ENCODE measurements at regions not wholly inside any gene's neighbourhood (a gene's known extent, or its start where the extent isn't known, plus 50 kb on each side); places are given as distances from the start of the nearest gene placed in this dataset.
"Not testable (repeated sequence)": the region's sequence is repeated elsewhere in the genome, so short reads cannot be mapped to it uniquely, and the experiment has no call there.

DNA sequence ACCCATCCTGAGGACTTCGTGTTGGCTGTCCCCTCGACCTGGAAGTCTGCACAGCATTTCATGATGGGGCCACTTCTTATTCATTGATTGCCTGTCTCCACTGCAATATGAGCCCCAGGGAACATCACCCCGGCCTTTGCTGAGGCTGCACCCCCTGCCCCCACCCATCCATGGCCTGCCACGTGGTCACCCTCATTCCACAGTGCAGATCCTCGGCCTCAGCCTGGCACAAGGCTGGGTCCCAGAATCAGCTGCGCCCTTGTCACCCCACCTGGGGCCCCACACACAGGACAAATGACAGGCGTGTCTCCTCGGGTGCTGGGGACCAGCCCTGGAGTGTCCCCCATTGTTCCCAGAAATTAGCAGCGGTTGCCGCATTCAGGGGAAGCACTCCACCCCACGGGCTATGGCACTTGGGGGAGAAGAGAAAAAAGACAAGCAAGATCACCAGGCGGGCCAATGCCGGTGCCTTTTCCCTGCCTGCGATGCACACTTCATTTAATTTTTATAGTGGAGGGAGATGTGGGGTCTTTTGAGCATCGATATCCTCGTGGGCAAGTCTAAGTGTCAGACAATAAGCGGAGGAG, 157.4 kb downstream of the INHBB start:
- no peak for DNase-seq

DNA sequence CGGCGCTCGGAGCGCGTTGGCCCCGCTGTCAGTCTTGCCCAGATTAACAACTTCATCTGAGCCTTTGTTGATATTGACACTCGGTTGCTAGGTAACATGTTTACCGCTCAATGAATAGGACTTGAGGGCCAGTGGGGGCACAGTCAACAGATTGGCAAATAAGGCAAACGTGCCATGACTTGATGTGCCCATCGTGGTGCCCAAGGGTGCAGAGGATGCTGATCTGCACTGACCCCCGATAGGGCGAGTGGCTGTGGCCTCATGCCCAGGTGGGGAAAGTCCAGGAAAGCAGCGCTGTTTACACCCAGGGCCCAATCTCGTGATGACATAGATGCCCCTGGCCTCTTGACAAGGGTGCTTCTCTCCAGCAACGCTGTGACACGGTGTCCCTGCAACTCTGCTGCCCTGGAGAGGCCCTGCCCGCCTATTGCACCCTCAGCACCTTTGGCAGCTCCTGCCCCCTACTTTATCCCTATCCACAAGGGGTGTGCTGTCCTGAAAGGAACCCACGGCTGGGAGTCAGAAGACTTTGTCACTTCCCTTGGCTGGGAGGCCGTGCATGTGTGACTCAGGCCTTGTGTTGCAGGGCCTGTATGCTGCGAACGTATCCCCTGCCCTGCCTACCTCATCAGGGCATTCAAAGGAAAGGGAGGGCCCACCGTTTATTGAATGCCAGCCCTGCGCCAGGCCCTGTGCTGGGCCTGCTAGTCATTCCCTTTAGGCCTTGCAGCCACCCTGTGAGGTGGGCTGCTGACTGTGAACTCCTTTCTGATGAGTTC, 158.0 kb downstream of the INHBB start:
- no peak for DNase-seq

DNA sequence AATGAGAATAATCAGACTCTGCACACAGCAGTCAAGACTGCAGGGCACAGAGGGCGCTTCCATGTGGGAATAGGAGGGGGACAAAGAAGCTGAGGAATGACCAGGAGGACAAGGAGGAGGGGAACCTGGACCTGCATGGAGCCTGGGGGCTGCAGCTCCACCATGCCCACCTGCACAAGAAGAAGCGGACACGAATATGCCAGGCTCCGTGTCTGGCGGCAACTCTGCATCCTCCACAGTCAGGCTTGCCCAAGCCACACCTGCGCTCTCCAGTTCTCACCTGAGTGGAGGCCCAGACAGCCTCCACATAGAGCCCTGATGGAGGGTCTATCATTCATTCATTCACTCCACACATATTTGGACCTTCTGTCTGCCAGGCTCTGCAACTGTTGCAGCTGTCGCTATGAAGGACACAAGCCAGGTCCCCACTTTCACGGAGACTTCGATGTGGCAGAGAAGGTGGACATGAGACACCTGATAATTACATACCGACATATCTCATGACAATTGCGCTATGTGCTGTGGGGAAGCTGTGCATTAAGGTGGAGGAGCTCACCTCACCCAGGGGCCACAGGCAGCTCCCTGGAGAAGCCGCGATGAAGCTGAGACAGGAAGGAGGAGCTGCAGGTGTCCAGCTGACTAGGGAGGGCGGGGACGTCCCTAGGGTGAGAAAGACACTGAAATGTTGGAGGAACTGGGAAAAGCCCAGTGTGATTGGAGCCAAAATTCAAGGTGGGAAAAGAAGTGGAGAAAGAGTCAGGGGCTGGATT, 159.2 kb downstream of the INHBB start:
- DNase-seq, result no peak

DNA sequence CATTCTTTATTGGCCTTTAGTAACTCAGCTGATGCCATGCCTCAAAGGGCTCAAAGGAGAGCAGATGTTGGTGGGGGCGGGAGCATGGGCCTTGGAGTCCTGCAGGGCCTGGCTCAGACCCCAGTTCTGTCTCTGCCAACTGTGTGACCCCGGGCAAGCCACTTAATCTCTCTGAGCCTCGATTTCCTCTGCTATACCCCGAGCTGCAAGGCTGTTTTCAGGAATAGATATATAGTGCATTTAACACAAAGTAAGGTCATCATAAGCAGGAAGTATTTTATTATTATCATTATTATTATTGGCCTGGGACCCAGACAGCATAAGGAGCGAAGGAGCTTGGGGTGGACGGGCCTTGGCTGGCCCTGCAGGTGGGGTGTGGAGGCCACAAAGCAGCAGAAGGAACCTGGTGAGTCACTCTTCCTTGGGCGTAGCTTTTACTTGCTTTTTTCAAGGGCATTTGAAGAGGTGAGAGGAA, 162.7 kb downstream of the INHBB start:
- DNase-seq, result no peak

DNA sequence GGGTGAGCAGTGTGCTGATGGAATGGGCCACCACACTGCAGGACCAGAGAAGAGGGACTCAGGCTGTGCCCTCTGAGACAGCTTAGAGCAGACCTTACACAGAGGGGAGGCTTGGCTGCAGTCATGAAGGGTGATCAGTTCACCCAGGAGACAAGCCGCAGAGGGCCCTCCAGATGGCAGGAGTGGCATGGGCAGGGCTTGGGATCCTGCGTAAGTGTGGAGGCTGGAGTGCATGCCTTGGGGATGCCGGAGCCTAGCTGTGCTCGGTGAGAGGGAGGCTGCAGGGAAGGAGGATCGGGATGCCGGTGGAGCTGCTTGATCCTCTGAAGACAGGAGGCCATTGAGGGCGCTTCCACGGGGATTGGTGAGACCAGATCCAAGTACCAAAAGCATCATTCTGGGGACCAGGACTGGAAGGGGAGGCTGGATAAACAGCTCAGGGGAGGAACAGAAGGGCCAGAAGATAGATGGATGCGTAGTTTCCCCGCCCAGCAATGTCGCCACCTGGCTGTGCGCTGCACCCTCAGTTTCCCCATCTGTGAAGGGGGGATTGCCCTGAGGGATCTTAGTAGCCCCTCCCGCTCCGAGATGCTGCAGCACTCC, 163.4 kb downstream of the INHBB start:
- no peak for DNase-seq

DNA sequence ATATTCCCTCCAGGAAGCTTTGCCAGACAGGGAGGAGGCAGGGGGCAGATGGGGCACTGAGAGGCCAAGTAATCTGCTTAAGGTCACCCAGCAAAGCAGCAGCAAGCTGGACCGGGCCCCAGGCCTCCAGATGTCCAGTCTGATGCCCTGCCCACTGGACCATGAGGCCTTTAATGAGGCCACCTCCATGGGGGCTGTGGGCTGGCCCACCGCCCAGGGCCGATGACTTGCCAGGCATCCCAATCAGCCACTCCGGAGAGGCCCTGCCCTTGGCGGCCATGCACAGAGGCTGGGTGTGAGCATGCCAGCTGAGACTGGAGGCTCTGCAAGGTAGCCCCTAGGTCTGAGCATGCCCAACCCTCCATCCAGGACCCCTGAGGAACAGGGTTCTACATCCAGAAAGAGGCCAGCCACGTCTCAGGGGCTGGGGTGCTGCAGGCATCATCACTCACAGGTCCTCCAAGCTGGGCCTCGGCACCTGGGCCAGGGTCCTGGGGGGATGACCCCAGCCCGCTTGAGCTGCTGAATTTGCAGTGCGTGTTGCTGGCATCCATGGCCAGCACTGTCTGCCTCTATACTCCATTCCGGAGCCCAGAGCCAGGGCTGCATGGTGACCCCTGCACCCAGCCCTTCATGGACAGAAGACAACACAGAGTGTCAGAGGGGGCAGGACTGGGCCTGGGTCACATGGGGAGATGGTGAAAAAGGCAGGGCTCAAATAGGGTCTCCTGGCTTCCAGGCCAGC, 164.2 kb downstream of the INHBB start:
- DNase-seq, result no peak

DNA sequence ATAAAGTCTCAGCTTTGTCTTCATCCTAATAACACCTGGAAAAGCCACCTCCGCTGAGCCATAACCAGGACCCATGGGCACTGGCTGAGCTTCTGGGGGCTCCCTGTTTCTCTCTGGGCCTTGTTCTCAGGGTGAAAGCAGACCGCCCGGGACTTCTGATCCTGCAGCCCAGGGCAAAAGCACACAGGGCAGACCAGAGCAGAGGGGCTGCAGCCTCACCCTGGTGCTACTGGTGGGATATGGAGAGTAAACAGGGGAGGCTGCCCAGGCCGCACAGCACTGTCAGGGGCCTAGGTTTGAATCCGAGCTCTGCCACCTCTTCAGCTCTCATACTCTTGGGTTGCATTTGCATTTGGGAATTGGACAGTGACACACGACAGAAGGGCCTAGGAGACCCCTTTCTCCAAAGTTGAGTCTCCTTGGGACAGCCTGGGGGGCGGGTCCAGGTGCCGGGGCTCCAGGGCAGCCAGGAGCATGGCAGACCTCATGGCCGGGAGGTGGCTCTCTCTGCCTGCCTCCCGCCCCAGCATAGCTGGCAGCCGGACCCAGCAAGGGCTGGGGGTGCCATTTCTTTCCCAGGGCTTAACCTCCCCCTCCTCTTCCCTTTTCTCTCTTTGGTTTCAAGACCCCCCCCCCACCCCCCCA, 164.9 kb downstream of the INHBB start:
- DNase-seq, result no peak

DNA sequence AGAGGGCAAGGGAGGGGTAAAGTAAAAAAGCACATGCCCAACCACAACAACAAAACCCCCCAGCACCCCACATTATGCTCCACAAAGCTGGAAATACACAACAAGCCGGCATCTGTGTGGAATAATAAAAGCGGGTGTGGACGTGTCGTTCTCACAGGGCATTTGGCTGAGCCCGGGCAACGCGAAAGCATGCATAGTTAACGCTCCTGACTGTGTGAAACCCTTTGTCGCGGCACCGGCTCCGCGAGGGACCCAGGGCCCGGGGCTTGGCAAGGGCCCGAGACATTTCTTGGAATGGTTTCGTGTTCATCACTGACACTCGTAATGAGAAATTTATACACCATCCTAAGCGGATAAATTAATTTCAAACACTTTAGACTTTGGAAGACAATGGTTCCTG, 165.6 kb downstream of the INHBB start:
- DNase-seq, result no peak

DNA sequence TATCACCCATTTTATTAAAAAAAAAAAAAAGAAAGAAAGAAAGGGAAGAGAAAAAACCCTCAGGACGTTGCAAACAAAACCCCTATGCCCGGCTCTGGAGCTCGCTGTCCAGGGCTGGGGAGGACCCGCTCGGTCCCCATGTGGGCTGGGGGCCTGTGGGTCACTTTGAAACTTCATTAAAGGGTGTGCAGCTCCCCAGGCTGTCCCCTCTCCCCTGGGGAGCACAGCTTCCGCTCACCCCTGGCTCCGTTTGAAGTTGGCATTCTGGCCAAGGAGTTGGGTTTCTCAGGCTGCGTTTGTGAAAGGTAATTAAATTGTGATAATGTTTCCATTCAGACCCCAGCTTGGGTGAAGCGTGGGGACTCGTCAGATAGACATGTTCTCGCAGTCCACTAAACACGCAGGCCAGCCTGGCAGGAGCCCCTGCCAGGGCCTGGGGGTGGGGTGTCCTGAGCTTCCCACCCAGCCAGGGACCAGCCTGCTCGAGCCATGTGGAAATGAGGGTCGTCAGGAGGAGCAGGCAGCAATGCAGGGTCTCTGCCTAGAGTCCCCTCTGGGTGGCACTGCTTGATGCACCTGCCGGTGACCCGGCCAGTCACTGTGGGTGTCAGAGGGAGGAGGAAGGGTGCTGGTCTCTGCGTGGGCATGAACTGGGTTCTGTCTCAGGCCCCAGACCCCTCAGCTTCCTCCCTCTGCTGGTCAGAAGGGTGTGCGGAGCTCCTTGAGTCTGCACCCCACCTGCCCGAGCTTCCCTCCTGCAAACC, 166.2 kb downstream of the INHBB start:
- DNase-seq, result no peak

DNA sequence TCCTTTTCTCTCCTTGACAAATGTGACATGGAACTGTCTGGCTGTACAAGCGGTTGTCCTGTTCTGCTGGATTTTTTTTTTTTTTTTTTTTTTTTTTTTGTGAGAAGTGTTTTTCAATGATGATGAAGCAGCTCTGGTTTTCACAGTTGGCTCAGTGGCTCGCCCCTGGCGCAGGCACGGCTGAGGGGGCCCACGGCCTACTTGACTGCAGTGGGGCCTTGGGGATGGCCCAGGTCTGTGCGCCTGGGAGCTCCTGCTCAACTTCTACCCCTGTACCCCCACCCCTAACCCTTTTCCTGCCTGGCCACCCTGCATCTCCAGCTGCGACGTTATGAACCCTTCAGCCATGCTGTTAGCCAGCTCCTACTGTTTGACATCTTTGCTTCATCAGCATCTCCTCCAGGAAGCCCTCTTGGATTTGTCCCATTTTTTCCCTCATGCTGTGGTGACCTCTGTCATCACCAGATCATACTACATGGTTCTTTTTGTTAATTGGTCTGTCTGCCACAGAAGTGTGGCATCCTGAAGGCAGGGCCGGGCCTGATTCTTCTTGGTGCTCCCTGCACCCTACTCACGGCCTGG, 167.9 kb downstream of the INHBB start:
- no peak for DNase-seq

DNA sequence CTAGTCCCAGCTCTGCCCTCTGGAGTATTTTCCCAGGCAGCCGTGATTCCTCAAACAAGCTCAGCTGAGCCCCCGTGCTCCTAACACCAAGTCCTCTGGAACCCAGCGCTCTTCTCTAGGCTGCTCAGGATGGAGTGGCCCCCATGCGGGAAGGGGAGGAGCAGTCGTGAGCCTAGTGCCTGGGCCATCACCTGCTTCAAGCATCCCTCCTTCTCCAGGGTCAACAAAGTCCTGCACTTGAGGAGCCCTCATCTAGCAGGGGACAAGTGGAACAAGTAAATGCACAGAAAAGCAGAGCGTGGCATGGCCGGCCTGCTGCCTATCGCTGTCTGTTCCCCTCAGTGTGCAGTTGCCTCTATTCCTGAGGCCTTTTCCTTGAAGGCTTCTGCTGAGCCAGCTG, 168.6 kb downstream of the INHBB start:
- DNase-seq, result no peak

DNA sequence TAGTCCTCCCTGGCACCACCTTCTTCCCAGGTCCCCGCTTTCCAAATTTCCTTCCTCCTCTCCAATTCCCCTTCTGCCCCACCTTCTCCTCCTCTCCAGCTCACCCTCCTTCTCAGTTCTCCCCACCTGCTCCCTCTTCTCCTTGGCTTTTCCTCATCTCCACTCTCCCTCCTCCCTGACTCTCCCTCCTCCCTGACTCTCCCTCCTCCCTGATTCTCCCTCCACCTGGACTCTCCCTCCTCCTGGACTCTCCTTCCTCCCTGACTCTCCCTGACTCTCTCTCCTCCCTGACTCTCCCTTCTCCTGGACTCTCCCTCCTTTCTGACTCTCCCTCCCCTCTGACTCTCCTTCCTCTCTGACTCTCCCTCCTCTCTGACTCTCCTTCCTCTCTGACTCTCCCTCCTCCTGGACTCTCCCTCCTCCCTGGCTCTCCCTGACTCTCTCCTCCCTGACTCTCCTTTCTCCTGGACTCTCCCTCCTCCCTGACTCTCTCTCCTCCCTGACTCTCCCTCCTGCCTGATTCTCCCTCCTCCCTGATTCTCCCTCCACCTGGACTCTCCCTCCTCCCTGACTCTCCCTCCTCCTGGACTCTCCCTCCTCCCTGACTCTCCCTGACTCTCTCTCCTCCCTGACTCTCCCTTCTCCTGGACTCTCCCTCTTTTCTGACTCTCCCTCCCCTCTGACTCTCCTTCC, 169.3 kb downstream of the INHBB start:
- DNase-seq, result not testable (repeated sequence)

DNA sequence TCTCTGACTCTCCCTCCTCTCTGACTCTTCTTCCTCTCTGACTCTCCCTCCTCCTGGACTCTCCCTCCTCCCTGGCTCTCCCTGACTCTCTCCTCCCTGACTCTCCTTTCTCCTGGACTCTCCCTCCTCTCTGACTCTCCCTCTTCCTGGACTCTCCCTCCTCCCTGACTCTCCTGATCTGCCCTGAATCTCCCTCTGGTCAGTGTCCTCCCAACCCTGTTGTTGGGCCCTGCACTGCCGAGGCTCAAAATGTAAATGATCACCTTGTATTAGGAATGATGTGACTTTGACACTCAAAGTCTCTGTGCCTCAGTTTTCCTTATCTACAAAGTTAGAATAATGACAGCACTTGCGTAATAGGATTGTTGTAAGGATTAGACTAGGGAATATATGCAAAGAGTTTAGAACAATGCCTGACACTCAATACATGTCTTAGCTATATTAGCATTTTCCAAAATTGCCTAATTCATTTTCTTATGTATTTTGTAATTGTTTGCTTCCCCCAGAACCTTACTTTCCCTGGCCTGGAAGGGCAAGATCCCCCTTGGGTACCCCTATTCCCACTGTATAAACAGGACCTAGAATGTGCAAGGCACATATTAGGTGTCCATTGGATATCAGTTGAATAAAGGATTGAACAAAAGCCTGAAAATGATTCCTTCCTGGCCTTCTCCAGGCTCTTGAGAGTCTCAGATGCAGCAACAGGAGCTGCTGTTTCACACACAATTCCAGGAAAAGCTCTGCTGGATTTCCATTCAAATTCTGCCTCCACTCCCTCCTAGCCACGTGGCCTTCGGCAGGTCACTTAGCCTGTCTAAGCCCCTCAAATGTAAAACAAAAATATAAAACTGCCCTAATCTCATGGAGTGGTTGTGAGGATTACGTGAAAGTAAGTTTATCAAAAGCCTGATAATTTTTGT, 170.1 kb downstream of the INHBB start:
- DNase-seq, result no peak

DNA sequence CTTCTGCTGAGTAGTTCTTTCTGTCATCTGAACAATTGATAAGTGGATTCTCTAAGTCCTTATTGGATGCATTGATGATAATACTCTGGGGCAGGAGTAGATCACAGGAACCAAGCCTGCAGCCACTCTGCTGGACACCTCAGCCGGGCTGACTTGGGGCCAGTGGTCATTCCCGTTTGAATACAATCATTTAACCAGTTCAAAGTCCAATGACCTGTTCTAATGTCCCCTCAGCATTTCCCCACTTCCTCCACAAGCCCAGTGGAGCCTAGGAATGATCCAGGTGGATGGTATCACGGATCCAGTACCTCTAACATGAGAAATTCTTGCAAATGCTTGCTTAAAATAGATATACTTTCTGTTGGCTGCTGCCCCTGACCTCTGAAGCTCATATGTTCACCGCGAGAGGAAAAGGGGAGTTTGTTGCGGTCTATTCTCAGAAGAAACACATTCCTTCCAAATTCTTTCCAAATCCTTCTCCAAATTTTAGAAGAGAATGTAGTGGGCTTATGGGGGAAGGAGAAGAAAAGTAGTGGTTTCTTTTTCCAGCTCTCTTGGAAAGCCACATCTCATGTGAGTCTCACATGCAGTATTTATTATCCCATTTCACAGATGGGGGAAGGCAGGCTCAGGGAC, 170.9 kb downstream of the INHBB start:
- no peak for DNase-seq

DNA sequence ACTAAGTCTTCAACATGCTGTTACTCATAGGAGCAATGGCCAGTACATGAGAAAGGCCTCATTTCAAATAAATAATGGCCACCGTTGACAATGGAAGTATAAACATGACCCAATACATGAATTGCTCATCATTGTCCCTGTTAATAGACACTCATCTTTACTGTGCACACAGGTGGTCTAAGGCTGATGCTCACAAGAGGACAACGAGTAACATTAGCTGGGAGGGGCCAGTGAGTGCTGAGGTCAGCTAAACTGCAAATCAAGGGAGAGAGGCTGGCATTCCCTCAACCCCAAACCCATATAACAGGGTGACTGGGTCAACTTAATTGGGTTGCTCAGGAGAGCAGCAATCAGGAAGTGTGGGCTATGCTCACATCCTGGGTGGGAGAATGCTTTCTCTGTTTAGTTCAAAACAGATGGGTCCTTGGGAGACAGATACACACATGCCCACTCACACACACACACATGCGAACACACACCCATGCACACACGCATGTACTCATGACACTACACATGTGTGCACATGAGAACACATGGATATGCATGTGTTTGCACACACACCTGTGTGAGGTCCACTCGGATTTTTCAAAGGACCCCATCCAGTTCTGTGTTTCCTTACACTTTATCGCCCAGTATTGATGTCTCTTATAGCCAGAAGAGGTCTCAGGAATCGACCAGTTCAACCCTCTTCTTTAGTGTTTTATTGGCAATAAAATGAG, 172.0 kb downstream of the INHBB start:
- DNase-seq, result no peak

DNA sequence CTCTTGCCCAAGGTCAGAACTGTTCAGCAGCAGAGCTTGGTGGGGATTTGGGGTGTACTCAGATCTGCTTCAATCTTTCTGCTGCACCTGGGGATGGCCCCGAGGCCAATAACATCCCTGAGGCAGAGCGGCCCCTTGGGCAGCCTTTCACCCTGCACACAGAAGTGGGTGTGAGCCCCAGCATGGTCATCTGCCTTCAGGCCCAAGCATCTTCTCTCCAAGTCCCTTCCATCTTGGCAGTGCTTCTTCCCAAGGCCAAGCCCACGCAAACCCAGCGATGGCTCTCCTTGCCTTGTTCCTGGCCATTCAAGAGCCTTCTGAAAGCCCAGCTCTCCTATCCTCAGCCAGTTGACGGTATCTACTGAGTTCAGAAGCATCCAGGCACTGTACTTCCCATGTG, 172.9 kb downstream of the INHBB start:
- DNase-seq, result no peak

DNA sequence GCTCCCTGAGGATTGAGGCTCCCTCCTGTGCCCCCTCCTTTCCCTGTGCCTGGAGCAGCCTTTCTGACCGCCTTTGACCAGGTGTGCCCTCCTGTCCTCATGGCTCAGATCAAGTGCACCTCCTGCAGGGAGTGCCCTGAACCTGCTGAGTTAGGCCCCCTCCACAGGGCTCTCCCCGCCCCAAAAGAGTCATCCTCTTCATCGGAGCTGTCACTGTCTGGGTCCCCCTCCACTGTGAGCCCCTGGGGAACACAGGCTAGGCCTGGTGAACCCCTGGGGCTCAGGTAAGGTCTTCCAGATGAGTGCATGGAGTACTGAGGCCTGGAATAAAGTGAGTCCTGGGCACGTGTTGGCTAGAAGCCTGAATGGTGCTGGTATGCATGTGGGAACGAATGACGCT, 173.5 kb downstream of the INHBB start:
- DNase-seq, result no peak

DNA sequence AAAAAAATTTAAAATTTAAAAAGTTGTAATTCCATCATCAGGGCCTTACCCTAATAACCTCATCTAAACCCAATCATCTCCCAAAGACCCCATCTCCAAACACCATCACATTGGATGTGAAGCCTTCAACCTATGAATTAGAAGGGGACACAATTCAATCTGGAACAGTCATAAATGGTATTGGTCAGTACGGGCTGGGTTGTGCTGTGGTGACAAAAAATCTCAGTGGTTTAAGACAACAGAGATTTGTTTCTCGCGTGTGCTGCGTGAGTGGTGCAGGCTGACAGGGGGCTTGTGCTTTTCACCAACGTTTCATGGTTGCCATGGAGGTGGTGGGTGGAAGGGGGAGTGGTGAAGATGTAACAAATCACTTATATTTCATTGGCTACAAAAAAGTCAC, 174.5 kb downstream of the INHBB start:
- DNase-seq, result no peak
